H1 (cell line): ENCODE measurements at regions not wholly inside any gene's neighbourhood (a gene's known extent, or its start where the extent isn't known, plus 50 kb on each side); places are given as distances from the start of the nearest gene placed in this dataset.

ENCODE experiments used
- CTCF ChIA-PET: fragments of 300-600 bp; sonication (Branson Sonifier 250); formaldehyde crosslinking; loops from one replicate; lab custom pipeline; 2021; ENCODE audit not compliant: partially characterized antibody; lab: Charles Lee
- POLR2A ChIA-PET: fragments of 300-600 bp; sonication (Branson Sonifier 250); formaldehyde crosslinking; loops from one replicate; lab custom pipeline; 2021; ENCODE audit warnings: inconsistent platforms; ENCODE audit not compliant: partially characterized antibody; lab: Charles Lee
- DNase-seq, 2 experiments: peaks; one replicate each; pipeline versions ENCODE4 v3.0.0 to v3.0.0-alpha.2; 2010 to 2022; ENCODE audit warnings: low spot score in 2 of 2, low read depth in 1 of 2, mixed read lengths in 1 of 2
- FAIRE-seq: peaks from 2 replicates; lab custom pipeline; 2011; peaks lifted over from hg19 to GRCh38; lab: Jason Lieb, UNC
- H2AFZ ChIP-seq: 2 replicates; pipeline ENCODE4 v1.8.1; 2012; ENCODE audit warnings: low read length, inconsistent platforms
- H2AK5ac ChIP-seq: 2 replicates; pipeline ENCODE4 v1.6.1; 2013; ENCODE audit warnings: low read depth, low read length
- H2BK120ac ChIP-seq: replicated peaks from 2 replicates; pipeline ENCODE3; 2013; ENCODE audit warnings: low read depth, low read length, inconsistent platforms
- H2BK12ac ChIP-seq: 2 replicates; pipeline ENCODE4 v1.6.1; 2013; ENCODE audit warnings: low read depth, low read length
- H2BK15ac ChIP-seq: 2 replicates; pipeline ENCODE4 v1.6.1; 2013; ENCODE audit warnings: low read length
- H2BK20ac ChIP-seq: 2 replicates; pipeline ENCODE4 v1.6.1; 2013; ENCODE audit warnings: low read length
- H2BK5ac ChIP-seq: 2 replicates; pipeline ENCODE4 v1.6.1; 2013; ENCODE audit warnings: low read depth, low read length
- H3K14ac ChIP-seq: 2 replicates; pipeline ENCODE4 v1.6.1; 2013; ENCODE audit warnings: inconsistent platforms; ENCODE audit not compliant: insufficient read length
- H3K18ac ChIP-seq: 2 replicates; pipeline ENCODE4 v1.6.1; 2013; ENCODE audit warnings: low read length; ENCODE audit errors: extremely low read depth
- H3K23ac ChIP-seq: 2 replicates; pipeline ENCODE4 v1.6.1; 2013; ENCODE audit warnings: inconsistent platforms; ENCODE audit not compliant: insufficient read length
- H3K23me2 ChIP-seq: 2 replicates; pipeline ENCODE4 v1.6.1; 2013; ENCODE audit warnings: low read depth, low read length
- H3K27ac ChIP-seq: 2 replicates; pipeline ENCODE4 v1.6.1; 2011; ENCODE audit warnings: low read depth, low read length, inconsistent platforms
- H3K27me3 ChIP-seq, 4 experiments: replicated peaks in 1 of 4; 1 replicate in 1 of 4; 2 replicates in 3 of 4; pipeline versions ENCODE4 v1.6.1 to v1.8.1; 2011 to 2013; ENCODE audit warnings: low read length in 3 of 4, mild to moderate bottlenecking in 3 of 4, inconsistent platforms in 2 of 4, mixed read lengths in 2 of 4, moderate library complexity in 1 of 4; ENCODE audit not compliant: control insufficient read depth in 3 of 4, insufficient read depth in 3 of 4; ENCODE audit errors: extremely low read depth in 1 of 4
- H3K36me3 ChIP-seq, 4 experiments: 2 replicates each; pipeline versions ENCODE4 v1.6.1 to v1.8.1; 2011 to 2013; ENCODE audit warnings: mild to moderate bottlenecking in 4 of 4, low read length in 3 of 4, moderate library complexity in 2 of 4, control low read depth in 1 of 4, inconsistent platforms in 1 of 4; ENCODE audit not compliant: insufficient read depth in 4 of 4, control insufficient read depth in 2 of 4
- H3K4ac ChIP-seq: replicated peaks from 2 replicates; pipeline ENCODE3; 2013; ENCODE audit warnings: low read length, low read depth, mixed read lengths, inconsistent platforms; ENCODE audit not compliant: insufficient read length
- H3K4me1 ChIP-seq, 4 experiments: replicated peaks in 1 of 4; 1 replicate in 1 of 4; 2 replicates in 3 of 4; pipeline versions ENCODE4 v1.6.1 to v1.8.1; 2011 to 2013; ENCODE audit warnings: low read length in 3 of 4, inconsistent platforms in 2 of 4, mixed read lengths in 1 of 4; ENCODE audit not compliant: insufficient read depth in 4 of 4, control insufficient read depth in 3 of 4
- H3K4me2 ChIP-seq, 2 experiments: 2 replicates each; pipeline versions ENCODE4 v1.6.1 to v1.8.1; 2011 to 2013; ENCODE audit warnings: low read depth in 2 of 2, low read length in 2 of 2, control low read depth in 1 of 2, inconsistent platforms in 1 of 2, mild to moderate bottlenecking in 1 of 2; ENCODE audit not compliant: insufficient read depth in 1 of 2
- H3K4me3 ChIP-seq, 4 experiments: fragments of 200-600, 300-600 bp in 1 of 4; sonication (generic), shearing (Covaris generic), sonication (Bioruptor Twin) in 1 of 4; 2 replicates each; pipeline versions ENCODE4 v1.5.1 to v1.8.1; 2011 to 2016; ENCODE audit warnings: low read length in 4 of 4, low read depth in 3 of 4, control low read depth in 2 of 4, inconsistent platforms in 2 of 4, mild to moderate bottlenecking in 2 of 4, mixed read lengths in 1 of 4, moderate library complexity in 1 of 4; ENCODE audit not compliant: insufficient read depth in 2 of 4; ENCODE audit errors: extremely low read depth in 1 of 4
- H3K56ac ChIP-seq: replicated peaks from 2 replicates; pipeline ENCODE3; 2013; ENCODE audit warnings: low read depth, mild to moderate bottlenecking, mixed read lengths, low read length, inconsistent platforms; ENCODE audit not compliant: insufficient read length
- H3K79me1 ChIP-seq: 2 replicates; pipeline ENCODE4 v1.6.1; 2013; ENCODE audit warnings: low read depth, low read length, control low read depth
- H3K79me2 ChIP-seq, 2 experiments: 2 replicates each; pipeline versions ENCODE4 v1.6.1 to v1.8.1; 2012 to 2013; ENCODE audit warnings: low read length in 2 of 2, mild to moderate bottlenecking in 2 of 2, inconsistent platforms in 1 of 2; ENCODE audit not compliant: insufficient read depth in 2 of 2, control insufficient read depth in 1 of 2
- H3K9ac ChIP-seq, 4 experiments: replicated peaks in 1 of 4; 1 replicate in 1 of 4; 2 replicates in 3 of 4; pipeline versions ENCODE4 v1.6.1 to v1.8.1; 2011 to 2013; ENCODE audit warnings: low read depth in 3 of 4, low read length in 3 of 4, control low read depth in 2 of 4, mild to moderate bottlenecking in 2 of 4, moderate library complexity in 2 of 4, inconsistent platforms in 1 of 4; ENCODE audit errors: extremely low read depth in 1 of 4
- H3K9me3 ChIP-seq, 2 experiments: 2 replicates each; pipeline versions ENCODE4 v1.6.1 to v1.8.1; 2012 to 2013; ENCODE audit warnings: mild to moderate bottlenecking in 2 of 2, moderate library complexity in 2 of 2, control low read depth in 1 of 2, inconsistent platforms in 1 of 2, low read depth in 1 of 2, low read length in 1 of 2, mixed read lengths in 1 of 2; ENCODE audit not compliant: insufficient read depth in 2 of 2
- H4K20me1 ChIP-seq, 2 experiments: replicated peaks in 1 of 2; 2 replicates each; pipeline versions ENCODE3 to v1.8.1; 2011 to 2013; ENCODE audit warnings: inconsistent platforms in 2 of 2, low read length in 2 of 2, mild to moderate bottlenecking in 1 of 2; ENCODE audit not compliant: insufficient read depth in 2 of 2, control insufficient read depth in 1 of 2
- H4K5ac ChIP-seq: 2 replicates; pipeline ENCODE4 v1.6.1; 2013; ENCODE audit warnings: low read length, low read depth, mixed read lengths, inconsistent platforms; ENCODE audit not compliant: insufficient read length
- H4K8ac ChIP-seq: 2 replicates; pipeline ENCODE4 v1.8.0; 2013; ENCODE audit warnings: mild to moderate bottlenecking, moderate library complexity, low read length, inconsistent platforms; ENCODE audit not compliant: insufficient read depth; ENCODE audit errors: extremely low read depth
- H4K91ac ChIP-seq: replicated peaks from 2 replicates; pipeline ENCODE3; 2013; ENCODE audit warnings: low read length, mixed read lengths, inconsistent platforms; ENCODE audit not compliant: insufficient read length
- CREB1 ChIP-seq: IDR thresholded peaks from 2 replicates; pipeline ENCODE4 v1.6.1; 2012; ENCODE audit warnings: inconsistent platforms
- CTBP2 ChIP-seq: IDR thresholded peaks from 2 replicates; pipeline ENCODE4 v1.7.0; 2011; ENCODE audit warnings: borderline replicate concordance, mild to moderate bottlenecking, moderate library complexity, mixed read lengths, low read length; ENCODE audit not compliant: insufficient read depth, insufficient read length
- RAD21 ChIP-seq, 2 experiments: IDR thresholded peaks in 1 of 2; conservative IDR thresholded peaks in 1 of 2; 2 replicates each; pipeline ENCODE4 v1.6.1; 2011; ENCODE audit warnings: low read depth in 2 of 2, low read length in 2 of 2, improper control_type of control experiment in 1 of 2, inconsistent platforms in 1 of 2, mild to moderate bottlenecking in 1 of 2, moderate library complexity in 1 of 2
- WGBS, 2 experiments: shearing (Covaris generic) in 1 of 2; methylation state at CpG; one replicate each; pipeline versions ENCODE4 v1.1.6 to v1.1.7; 2013 to 2015; ENCODE audit warnings: low lambda C conversion rate in 2 of 2, mixed read lengths in 2 of 2, inconsistent platforms in 1 of 2, low coverage in 1 of 2, missing lambda C conversion rate in 1 of 2; ENCODE audit not compliant: insufficient replicate concordance in 2 of 2, insufficient coverage in 1 of 2, insufficient read length in 1 of 2; ENCODE audit errors: extremely low coverage in 1 of 2, missing lambda C conversion rate in 1 of 2; 5-methylcytosine and 5-hydroxymethylcytosine counted together
- TF ChIP-seq, protein P1 (sequence below), 3 experiments: IDR thresholded peaks; 1 replicate in 2 of 3; 2 replicates in 1 of 3; pipeline versions ENCODE4 v1.5.1 to v1.6.1; 2011; ENCODE audit warnings: low read length in 3 of 3, mild to moderate bottlenecking in 3 of 3, inconsistent platforms in 2 of 3, low read depth in 1 of 3, moderate library complexity in 1 of 3; ENCODE audit not compliant: insufficient read depth in 1 of 3; ENCODE audit errors: control extremely low read depth in 1 of 3

DNA sequence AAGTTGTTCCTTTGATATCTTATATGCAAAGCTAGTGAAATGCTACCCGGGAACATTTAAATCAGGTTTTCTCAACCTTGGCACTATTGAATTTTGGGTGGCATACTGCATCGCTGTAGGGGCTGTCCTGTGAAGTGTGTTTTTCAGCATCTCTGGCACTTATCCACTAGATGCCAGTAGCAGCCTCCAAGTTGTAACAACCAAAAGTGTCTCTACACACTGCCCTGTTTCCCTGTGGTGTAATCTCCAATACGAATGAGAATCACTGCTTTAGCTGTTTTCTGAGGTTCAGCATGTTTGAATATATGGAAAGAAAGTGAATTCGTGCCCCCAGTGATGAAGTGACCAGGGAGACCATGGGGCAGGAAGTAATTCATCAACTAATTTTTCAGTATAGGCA is 551.6 kb upstream of the PRKX start:
- TF ChIP-seq, protein P1, sequence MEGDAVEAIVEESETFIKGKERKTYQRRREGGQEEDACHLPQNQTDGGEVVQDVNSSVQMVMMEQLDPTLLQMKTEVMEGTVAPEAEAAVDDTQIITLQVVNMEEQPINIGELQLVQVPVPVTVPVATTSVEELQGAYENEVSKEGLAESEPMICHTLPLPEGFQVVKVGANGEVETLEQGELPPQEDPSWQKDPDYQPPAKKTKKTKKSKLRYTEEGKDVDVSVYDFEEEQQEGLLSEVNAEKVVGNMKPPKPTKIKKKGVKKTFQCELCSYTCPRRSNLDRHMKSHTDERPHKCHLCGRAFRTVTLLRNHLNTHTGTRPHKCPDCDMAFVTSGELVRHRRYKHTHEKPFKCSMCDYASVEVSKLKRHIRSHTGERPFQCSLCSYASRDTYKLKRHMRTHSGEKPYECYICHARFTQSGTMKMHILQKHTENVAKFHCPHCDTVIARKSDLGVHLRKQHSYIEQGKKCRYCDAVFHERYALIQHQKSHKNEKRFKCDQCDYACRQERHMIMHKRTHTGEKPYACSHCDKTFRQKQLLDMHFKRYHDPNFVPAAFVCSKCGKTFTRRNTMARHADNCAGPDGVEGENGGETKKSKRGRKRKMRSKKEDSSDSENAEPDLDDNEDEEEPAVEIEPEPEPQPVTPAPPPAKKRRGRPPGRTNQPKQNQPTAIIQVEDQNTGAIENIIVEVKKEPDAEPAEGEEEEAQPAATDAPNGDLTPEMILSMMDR (IDR thresholded peaks at IDR 0.05; ENCODE audit: control extremely low read depth in 1 of 3, insufficient read depth in 1 of 3, low read depth in 1 of 3, low read length in 3 of 3), result peak in 2 of 3 experiments; percentile 8 to 22; a peak in 2 of 4 replicates
- TF ChIP-seq CTBP2 (no peak), RAD21 (IDR thresholded peaks at IDR 0.05 in 1 of 2, conservative IDR thresholded peaks at IDR 0.05 in 1 of 2; ENCODE audit: low read depth in 2 of 2, low read length in 2 of 2) (peak; percentile 45 to 63; a peak in 3 of 4 replicates), CREB1 (no peak)
- no peak overlapping the region for H4K8ac ChIP-seq
- no peak overlapping the region for H2AK5ac ChIP-seq
- ChIA-PET POLR2A (no interaction called here), CTCF (interaction anchor here (0.7 to 2.1 kb wide), 2 partner anchors 302 to 868 kb away, joined by 4 to 10 read pairs; no protein-coding TSS in a partner anchor)
- no peaks in the 10 kb centered on the region for H4K20me1 ChIP-seq
- no peak overlapping the region for H3K9ac ChIP-seq
- no peak overlapping the region for H2BK5ac ChIP-seq
- no peak overlapping the region for H2BK120ac ChIP-seq
- no peak overlapping the region for H3K18ac ChIP-seq
- H4K5ac ChIP-seq, result no peak overlapping the region
- no peak overlapping the region for H3K56ac ChIP-seq
- no peak overlapping the region for H3K23ac ChIP-seq
- 87% methylated on average over 4 of the region's 4 CpGs; no CpG with 5 or more reads in 1 of the 2 experiments for WGBS, 2 experiments
- FAIRE-seq, result peak; percentile 80
- no peak overlapping the region for H3K4me3 ChIP-seq
- no peaks in the 10 kb centered on the region for H3K36me3 ChIP-seq
- no peak overlapping the region for H3K4ac ChIP-seq
- H3K4me1 ChIP-seq, result peaks cover 0 to 3% (median under 1%) of the 10 kb centered on the region in 4 experiments; a peak in 1 of 7 replicates
- H3K4me2 ChIP-seq, result no peak overlapping the region
- no peak overlapping the region for H2BK20ac ChIP-seq
- no peaks in the 10 kb centered on the region for H3K23me2 ChIP-seq
- no peaks in the 10 kb centered on the region for H3K79me1 ChIP-seq
- H3K79me2 ChIP-seq, result no peaks in the 10 kb centered on the region
- no peak overlapping the region for H3K27ac ChIP-seq
- no peak overlapping the region for H3K14ac ChIP-seq
- no peak overlapping the region for H2AFZ ChIP-seq
- H3K27me3 ChIP-seq, result no peaks in the 10 kb centered on the region
- H2BK15ac ChIP-seq, result no peak overlapping the region
- no peak overlapping the region for H4K91ac ChIP-seq
- no peaks in the 10 kb centered on the region for H3K9me3 ChIP-seq
- no peak for DNase-seq
- no peak overlapping the region for H2BK12ac ChIP-seq
